Activated CD4-positive, alpha-beta T cell treated with anti-CD3 and anti-CD28 coated beads, Interleukin-2, amount 10 ng/mL, durations not matched to agents 24 days and 14 days (primary cell): ENCODE measurements at regions not wholly inside any gene's neighbourhood (a gene's known extent, or its start where the extent isn't known, plus 50 kb on each side); places are given as distances from the start of the nearest gene placed in this dataset.

ENCODE experiments used
- DNase-seq: peaks from one replicate; pipeline ENCODE4 v3.0.0; 2022
- H3K27ac Mint-ChIP-seq: one replicate; pipeline ENCODE4 v1.8.0; 2022; ENCODE audit warnings: mild to moderate bottlenecking, mixed read lengths
- H3K27me3 Mint-ChIP-seq: one replicate; pipeline ENCODE4 v1.8.0; 2022; ENCODE audit warnings: mixed read lengths
- H3K36me3 Mint-ChIP-seq: one replicate; pipeline ENCODE4 v1.8.0; 2022; ENCODE audit warnings: low read depth, mild to moderate bottlenecking, mixed read lengths
- H3K4me1 Mint-ChIP-seq: one replicate; pipeline ENCODE4 v1.8.0; 2021; ENCODE audit warnings: mixed read lengths
- H3K4me3 Mint-ChIP-seq: one replicate; pipeline ENCODE4 v1.8.0; 2022; ENCODE audit warnings: mild to moderate bottlenecking, moderate library complexity, mixed read lengths
- H3K9me3 Mint-ChIP-seq: one replicate; pipeline ENCODE4 v1.8.0; 2021; ENCODE audit warnings: mixed read lengths
- intact Hi-C: fragments of 100-400 bp; cut with micrococcal nuclease; formaldehyde crosslinking; loops from one replicate; pipeline ENCODE4 v1.15.1; 2023

DNA sequence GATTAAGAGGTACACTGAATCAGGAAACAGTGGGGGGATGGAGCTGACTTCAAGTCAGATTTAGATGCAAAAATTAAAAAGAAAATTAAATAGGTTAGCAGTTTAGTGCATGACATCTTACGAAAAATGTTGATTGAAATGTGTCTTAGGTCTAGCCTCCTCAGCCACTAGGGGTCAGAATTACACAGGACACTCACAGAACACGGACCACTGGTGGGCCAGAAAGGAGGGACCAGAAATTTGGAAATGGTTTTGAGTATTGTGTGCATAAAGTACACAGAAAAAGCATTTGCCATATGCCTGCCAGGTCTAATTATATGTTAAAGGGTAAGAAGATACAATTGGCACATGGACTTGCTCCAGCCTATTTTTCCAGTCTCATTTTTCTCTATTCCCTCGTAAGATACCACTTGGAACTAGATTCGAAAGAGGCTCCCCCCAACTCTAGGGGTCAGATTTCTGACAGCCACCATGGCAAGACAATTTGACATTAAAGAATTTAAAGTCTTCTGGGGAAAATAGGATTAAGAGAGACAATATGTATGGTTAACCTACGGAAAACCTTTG, 550.2 kb upstream of the SETBP1 start:
- intact Hi-C loops = loop anchor here (2.0 kb wide), 1 partner anchor 1080 kb away; no protein-coding TSS in a partner anchor
- H3K4me3 Mint-ChIP-seq = no peak overlapping the region
- H3K27me3 Mint-ChIP-seq = no peaks in the 10 kb centered on the region
- no peak for DNase-seq
- H3K27ac Mint-ChIP-seq = no peak overlapping the region
- H3K4me1 Mint-ChIP-seq = no peaks in the 10 kb centered on the region
- H3K9me3 Mint-ChIP-seq = no peaks in the 10 kb centered on the region
- H3K36me3 Mint-ChIP-seq = no peaks in the 10 kb centered on the region

DNA sequence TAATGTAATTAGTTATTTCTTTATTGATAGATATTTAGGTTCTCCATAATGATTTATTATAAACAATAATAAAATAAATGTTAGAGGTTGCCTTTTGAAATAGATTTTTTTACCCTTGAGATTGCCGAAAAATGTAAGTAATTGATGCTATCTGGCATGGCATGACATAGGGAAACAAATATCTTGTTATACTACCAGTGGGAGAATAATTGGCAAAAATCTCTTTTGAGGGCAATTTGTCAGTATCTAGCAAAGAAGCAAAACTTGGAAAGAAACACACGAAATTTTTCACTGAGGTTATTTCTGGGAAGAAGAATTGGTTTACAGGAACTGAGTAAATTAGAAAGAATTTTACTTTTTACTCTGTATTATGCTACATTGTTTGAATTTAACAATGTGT, 547.2 kb upstream of the SETBP1 start:
- H3K27ac Mint-ChIP-seq = no peak overlapping the region
- no peak for DNase-seq
- H3K27me3 Mint-ChIP-seq = no peaks in the 10 kb centered on the region
- no peak overlapping the region for H3K4me3 Mint-ChIP-seq
- intact Hi-C loops = no loop called here
- no peaks in the 10 kb centered on the region for H3K4me1 Mint-ChIP-seq
- no peaks in the 10 kb centered on the region for H3K36me3 Mint-ChIP-seq
- H3K9me3 Mint-ChIP-seq = no peaks in the 10 kb centered on the region

DNA sequence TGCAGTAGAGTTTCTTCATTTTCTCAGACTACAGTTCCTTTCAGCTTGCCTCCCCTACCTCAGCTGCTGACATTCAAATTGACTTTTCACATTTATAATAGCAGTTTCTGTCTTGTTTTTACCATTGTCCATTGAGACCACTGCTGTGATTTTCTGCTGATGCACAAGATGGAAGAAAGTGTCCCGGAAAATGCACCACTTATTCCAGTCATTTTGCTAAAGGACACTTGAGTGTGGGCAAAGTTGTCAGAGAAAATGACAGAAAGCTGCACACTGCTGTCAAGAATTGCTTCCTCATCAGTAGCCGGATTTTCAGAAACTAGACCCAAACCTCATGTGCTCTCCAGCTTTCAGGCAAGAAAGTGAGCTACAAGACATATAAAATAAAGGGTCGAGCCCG, 546.2 kb upstream of the SETBP1 start:
- H3K27ac Mint-ChIP-seq = no peak overlapping the region
- H3K27me3 Mint-ChIP-seq = no peaks in the 10 kb centered on the region
- DNase-seq = no peak
- H3K4me1 Mint-ChIP-seq = no peaks in the 10 kb centered on the region
- no peaks in the 10 kb centered on the region for H3K36me3 Mint-ChIP-seq
- no peaks in the 10 kb centered on the region for H3K9me3 Mint-ChIP-seq
- no peak overlapping the region for H3K4me3 Mint-ChIP-seq
- intact Hi-C loops = no loop called here

DNA sequence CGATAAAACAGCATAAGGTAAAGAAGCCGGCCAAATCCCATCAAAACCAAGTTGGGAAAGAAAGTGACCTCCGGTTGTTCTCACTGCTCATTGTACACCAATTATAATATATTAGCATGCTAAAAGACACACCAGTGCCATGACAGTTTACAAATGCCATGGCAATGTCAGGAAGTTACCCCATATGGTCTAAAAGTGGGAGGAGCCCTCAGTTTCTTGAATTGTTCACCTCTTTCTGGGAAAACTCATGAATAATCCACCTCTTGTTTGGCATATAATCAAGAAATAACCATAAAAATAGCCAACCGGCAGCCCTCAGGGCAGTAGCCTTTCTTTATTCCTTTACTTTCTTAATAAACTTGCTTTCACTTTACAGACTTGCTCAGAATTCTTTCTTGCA, 544.9 kb upstream of the SETBP1 start:
- Mint-ChIP-seq H3K36me3 (no peaks in the 10 kb centered on the region), H3K9me3 (no peaks in the 10 kb centered on the region), H3K27ac (no peak overlapping the region), H3K4me3 (no peak overlapping the region), H3K4me1 (no peaks in the 10 kb centered on the region), H3K27me3 (no peaks in the 10 kb centered on the region)
- no peak for DNase-seq
- intact Hi-C loops = no loop called here

DNA sequence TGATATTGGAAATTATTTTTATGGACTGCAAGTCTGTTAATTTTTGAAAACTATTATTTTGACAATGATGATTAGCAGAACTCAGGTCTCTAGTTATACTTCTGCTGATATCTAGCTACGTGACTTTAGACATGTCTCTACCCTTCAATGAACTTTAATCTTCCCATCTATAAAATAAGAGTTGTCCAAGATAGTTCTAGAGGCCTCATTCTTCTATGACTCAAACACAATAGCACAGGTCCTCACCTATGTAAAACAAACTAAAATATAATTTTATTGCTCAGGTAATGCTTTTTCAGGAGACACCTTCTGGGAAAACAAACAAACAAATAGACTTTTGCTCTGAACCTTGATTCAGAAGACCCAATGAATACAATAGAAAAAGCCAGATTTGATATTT, 544.4 kb upstream of the SETBP1 start:
- H3K4me3 Mint-ChIP-seq = no peak overlapping the region
- intact Hi-C loops = no loop called here
- no peaks in the 10 kb centered on the region for H3K36me3 Mint-ChIP-seq
- H3K27me3 Mint-ChIP-seq = no peaks in the 10 kb centered on the region
- no peaks in the 10 kb centered on the region for H3K4me1 Mint-ChIP-seq
- H3K9me3 Mint-ChIP-seq = no peaks in the 10 kb centered on the region
- no peak for DNase-seq
- no peak overlapping the region for H3K27ac Mint-ChIP-seq

DNA sequence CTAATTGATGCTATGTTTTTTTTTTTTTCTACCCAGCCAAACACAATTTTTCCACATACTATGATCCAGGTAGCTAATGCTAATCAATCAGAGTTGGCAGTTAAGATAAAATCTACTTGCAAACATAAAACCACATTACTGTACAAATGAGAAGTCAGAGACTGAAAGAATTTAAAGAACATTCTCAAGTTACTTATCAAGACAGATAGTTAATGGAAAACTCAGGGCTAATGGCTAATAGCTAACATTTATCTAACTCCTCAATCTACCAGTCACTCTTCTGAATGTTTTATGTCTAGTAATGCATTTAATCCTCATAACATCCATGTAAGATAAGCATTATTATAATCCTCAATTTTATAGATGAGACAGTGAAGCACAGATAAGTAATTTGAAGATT, 537.6 kb upstream of the SETBP1 start:
- Mint-ChIP-seq H3K9me3 (no peaks in the 10 kb centered on the region), H3K36me3 (no peaks in the 10 kb centered on the region), H3K27ac (no peak overlapping the region), H3K4me3 (no peak overlapping the region), H3K4me1 (no peaks in the 10 kb centered on the region), H3K27me3 (no peaks in the 10 kb centered on the region)
- intact Hi-C loops = no loop called here
- DNase-seq = no peak

DNA sequence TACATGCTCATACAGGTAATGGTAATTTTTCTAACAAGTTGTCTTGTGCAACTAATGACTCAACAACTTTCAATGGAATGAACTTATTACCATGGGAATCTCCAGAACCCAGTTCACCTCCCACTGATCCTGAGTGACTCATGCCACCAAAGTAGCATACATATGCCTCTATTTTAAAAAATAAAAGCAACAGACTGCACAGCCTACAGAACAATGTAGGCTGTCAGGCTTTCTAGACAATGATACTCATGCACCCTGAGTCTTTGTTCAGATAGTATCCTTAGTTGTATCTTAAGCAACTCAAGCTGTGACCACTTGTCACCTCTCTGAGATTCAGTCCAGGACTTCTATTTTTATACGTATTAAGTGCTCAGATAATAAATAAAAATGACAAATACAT, 531.0 kb upstream of the SETBP1 start:
- H3K9me3 Mint-ChIP-seq = no peaks in the 10 kb centered on the region
- no peak overlapping the region for H3K27ac Mint-ChIP-seq
- H3K27me3 Mint-ChIP-seq = no peaks in the 10 kb centered on the region
- DNase-seq = no peak
- H3K4me3 Mint-ChIP-seq = no peak overlapping the region
- H3K36me3 Mint-ChIP-seq = no peaks in the 10 kb centered on the region
- intact Hi-C loops = no loop called here
- no peaks in the 10 kb centered on the region for H3K4me1 Mint-ChIP-seq

DNA sequence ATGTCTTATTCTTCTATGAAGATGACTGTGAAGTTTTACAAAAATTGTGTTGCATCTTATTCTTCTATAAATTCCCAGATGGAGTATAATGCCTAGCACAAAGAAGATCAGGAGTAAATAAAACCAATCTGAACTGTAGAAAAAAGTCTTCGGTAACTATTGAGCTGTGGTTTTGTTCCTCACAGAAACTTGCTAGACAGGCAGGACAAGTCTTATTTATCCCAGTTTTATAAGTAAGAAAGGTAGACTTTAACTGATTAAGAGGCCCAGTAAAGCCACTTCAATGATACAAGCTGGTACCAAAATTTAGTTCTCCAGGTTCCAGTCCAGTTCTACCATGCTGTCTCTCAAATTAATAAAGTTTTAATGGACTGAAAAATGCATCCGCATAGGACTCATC, 526.7 kb upstream of the SETBP1 start:
- Mint-ChIP-seq H3K27me3 (no peaks in the 10 kb centered on the region), H3K4me1 (no peaks in the 10 kb centered on the region), H3K36me3 (no peaks in the 10 kb centered on the region), H3K27ac (no peak overlapping the region), H3K4me3 (no peak overlapping the region), H3K9me3 (no peaks in the 10 kb centered on the region)
- intact Hi-C loops = no loop called here
- no peak for DNase-seq

DNA sequence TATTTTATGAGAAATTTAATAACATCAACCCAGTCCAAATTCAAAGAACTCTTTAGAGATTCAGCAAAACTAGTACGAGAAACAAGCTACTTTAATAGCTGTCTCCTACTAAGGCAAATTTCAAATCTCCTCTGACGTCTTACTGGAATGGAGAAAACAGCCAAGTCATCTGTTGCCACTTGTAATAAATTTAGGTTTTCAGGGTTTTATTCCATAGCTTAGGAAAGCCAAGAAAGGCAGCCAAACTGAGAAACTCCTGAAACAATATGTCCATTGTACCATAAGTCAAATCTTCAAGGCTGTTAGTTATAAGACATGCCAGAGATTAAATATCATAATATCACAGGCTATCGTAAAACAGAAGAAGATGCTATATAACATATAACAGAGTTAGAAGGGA, 524.6 kb upstream of the SETBP1 start:
- Mint-ChIP-seq H3K27ac (no peak overlapping the region), H3K4me3 (no peak overlapping the region), H3K9me3 (no peaks in the 10 kb centered on the region), H3K4me1 (no peaks in the 10 kb centered on the region), H3K27me3 (no peaks in the 10 kb centered on the region), H3K36me3 (no peaks in the 10 kb centered on the region)
- intact Hi-C loops = no loop called here
- no peak for DNase-seq

DNA sequence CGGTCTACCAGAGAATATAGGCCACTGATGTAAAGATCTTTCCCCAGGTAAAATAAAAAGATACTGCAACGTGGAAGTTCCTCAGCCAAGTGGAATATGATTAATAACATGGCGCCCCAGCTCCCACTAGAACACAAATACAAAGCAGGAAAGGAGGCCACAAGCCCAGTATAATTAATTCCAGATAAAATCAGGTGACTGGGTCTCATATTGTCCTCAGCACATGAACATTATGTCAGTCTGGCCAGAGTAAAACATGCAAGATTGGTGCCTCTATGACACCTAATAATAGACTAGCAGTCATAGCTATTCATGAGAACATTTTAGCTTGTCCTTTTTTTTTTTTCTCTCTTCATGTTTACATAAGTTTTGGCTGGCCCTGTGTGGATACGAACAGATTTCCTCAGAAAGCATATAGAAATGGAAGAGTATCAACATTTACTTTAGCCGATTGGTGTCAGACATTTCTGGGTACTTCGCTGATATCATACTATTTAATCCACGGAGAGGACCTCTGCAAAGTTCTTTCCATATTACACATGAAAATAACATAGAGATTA, 523.8 kb upstream of the SETBP1 start:
- no peak for DNase-seq
- no peaks in the 10 kb centered on the region for H3K27me3 Mint-ChIP-seq
- no peak overlapping the region for H3K4me3 Mint-ChIP-seq
- H3K9me3 Mint-ChIP-seq = no peaks in the 10 kb centered on the region
- H3K27ac Mint-ChIP-seq = no peak overlapping the region
- intact Hi-C loops = no loop called here
- no peaks in the 10 kb centered on the region for H3K4me1 Mint-ChIP-seq
- no peaks in the 10 kb centered on the region for H3K36me3 Mint-ChIP-seq

DNA sequence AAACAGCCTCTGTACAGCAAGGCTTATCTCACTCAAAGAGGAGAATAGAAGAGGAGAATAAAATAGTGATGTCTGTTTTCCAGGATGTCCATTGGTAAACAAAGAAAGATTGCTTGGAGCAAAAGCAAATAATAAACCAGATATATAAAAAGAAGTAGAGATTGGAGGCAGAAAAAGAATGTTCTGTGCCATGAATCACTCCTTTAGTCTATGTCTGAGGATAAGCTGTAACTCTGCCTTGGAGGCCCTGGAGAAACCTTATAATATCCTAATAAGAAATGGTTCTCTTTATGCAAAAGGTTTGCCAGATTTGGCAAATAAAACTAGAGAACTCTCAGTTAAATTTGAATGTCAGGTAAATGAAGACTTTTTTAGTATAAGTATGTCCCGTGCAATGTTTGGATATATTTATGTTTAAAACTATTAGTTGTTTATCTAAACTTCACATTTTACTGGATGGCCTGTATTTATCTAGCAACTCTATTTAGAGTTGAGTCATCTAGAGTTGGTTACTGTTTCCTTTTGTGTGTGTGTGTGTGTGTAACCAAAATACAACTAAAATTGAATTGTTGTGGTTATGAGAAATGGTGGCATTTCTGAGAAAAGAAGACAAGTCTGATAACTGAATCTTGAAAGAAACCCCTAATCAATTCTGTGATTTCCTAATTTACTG, 510.3 kb upstream of the SETBP1 start:
- no peak for DNase-seq
- Mint-ChIP-seq H3K27ac (no peak overlapping the region), H3K27me3 (no peaks in the 10 kb centered on the region), H3K4me3 (no peak overlapping the region), H3K9me3 (no peaks in the 10 kb centered on the region), H3K4me1 (no peaks in the 10 kb centered on the region), H3K36me3 (no peaks in the 10 kb centered on the region)
- intact Hi-C loops = no loop called here

DNA sequence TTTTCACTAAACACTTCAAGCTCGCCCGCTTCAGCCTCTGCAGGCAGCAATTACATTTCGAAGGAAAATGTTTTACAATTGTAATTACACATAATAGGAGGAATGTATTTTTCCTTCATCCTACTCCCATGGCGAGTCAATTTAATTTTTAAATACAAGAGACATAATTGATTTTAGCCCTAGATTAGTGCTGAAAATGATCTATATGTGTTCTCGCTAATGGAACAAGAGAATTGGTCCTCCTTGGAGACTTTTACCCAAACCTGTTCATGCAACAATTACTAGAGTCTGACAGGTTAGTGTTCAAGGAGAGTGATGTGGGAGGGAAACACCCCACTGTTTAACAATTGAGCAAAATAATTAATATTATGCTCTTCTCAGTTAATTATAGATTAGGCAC, 509.4 kb upstream of the SETBP1 start:
- Mint-ChIP-seq H3K27ac (no peak overlapping the region), H3K27me3 (no peaks in the 10 kb centered on the region), H3K4me1 (no peaks in the 10 kb centered on the region), H3K4me3 (no peak overlapping the region), H3K9me3 (no peaks in the 10 kb centered on the region), H3K36me3 (no peaks in the 10 kb centered on the region)
- no peak for DNase-seq
- intact Hi-C loops = no loop called here

DNA sequence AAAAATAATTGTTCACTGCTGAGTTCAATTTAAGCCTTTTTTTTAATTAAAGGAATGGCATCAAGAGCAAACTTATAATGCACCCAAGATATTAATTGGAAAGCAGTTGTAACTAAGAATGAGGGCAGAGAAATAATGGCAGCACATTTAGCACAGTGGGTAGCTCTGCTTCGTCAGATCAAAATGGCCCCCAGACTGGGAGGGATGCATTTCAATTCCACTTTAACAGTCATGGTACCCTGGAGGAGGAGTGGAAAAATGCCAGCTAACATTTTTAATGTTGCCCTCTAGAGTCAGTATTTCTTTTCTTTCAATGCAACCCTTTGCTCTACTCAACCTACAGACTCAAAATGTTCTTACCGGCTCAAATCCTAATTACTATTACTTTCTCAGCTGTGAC, 504.8 kb upstream of the SETBP1 start:
- H3K4me3 Mint-ChIP-seq = no peak overlapping the region
- H3K36me3 Mint-ChIP-seq = no peaks in the 10 kb centered on the region
- DNase-seq = no peak
- H3K4me1 Mint-ChIP-seq = no peaks in the 10 kb centered on the region
- H3K9me3 Mint-ChIP-seq = no peaks in the 10 kb centered on the region
- H3K27me3 Mint-ChIP-seq = no peaks in the 10 kb centered on the region
- H3K27ac Mint-ChIP-seq = no peak overlapping the region
- intact Hi-C loops = no loop called here

DNA sequence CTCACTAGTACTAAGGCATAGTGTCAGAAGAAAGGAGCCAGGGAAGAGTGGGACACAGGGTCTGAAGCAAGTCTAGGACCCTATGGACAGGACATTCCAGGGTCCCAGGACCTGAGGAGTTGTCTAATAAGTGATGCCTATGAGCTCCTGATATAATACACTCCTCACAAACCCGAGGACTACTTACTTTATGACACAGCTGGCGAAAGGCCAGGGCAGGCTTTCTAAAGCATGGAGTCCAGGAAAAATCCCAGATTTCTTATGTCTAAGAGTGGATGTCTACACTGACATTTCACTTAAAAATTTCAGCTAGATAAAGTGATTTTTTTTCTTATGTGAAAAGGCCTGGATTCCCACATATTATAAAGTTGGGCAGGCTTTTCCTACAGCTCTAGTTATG, 502.2 kb upstream of the SETBP1 start:
- Mint-ChIP-seq H3K4me1 (no peaks in the 10 kb centered on the region), H3K9me3 (no peaks in the 10 kb centered on the region), H3K27ac (no peak overlapping the region), H3K27me3 (no peaks in the 10 kb centered on the region), H3K4me3 (no peak overlapping the region), H3K36me3 (no peaks in the 10 kb centered on the region)
- no peak for DNase-seq
- intact Hi-C loops = no loop called here

DNA sequence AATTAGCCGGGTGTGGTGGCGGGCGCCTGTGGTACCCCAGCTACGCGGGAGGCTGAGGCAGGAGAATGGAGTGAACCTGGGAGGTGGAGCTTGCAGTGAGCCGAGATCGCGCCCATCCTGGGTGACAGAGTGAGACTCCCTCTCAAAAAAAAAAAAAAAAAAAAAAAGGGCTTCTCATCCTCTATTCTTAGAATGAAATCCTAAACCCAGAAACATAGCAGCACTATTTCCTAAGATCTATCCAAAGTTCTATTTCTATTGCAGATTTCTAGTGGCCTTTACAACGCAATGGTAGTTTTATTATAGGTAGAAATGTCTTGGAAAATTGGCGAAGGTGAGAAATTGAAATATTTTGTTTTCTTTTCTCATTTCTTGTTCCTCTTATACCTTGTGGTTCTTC, 501.0 kb upstream of the SETBP1 start:
- DNase-seq = no peak
- Mint-ChIP-seq H3K4me1 (no peaks in the 10 kb centered on the region), H3K4me3 (no peak overlapping the region), H3K36me3 (no peaks in the 10 kb centered on the region), H3K9me3 (no peaks in the 10 kb centered on the region), H3K27ac (no peak overlapping the region), H3K27me3 (no peaks in the 10 kb centered on the region)
- intact Hi-C loops = no loop called here
